ENCODE measurements at regions not wholly inside any gene's neighbourhood (a gene's known extent, or its start where the extent isn't known, plus 50 kb on each side); places are given as distances from the start of the nearest gene placed in this dataset.

DNA sequence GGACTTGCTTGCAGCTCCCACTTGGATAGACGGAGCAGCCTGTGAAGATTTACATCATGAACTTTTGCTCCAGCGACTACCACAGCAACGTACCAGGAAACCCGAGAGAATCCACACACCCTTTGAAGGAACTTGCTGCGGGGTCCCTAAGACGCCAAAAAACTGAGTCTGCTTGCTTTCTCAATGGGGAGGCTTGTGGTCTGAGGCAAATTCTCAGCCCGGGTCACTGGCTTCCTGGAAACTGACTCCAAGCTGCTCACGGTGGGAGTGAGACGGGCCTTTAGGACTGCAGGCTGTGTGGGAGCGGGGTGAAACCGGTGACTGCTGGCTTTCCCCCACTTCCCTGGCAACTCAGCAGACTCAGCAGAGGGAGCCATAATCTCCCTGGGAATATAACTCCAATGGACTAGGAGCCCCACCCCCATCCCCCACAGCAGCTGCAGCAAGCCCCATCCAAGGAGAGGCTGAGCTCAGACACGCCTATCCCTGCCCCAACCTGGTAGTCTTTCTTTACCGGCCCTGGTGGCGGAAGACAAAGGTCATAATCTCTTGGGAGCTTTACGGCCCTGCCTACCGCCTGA lies 466.0 kb downstream of the CAAP1 start:
- intact Hi-C loops (cut with DNase I; ENCODE audit: low total_unique reads): no loop called here
- DNase-seq (ENCODE audit: low spot score in 2 of 2): no peak
- 84 to 85% methylated on average over 15 to 16 of the region's 16 CpGs for WGBS, 2 donors
- no peak for TF ChIP-seq POLR2A (IDR thresholded peaks at IDR 0.05)
- TF ChIP-seq, protein P1, sequence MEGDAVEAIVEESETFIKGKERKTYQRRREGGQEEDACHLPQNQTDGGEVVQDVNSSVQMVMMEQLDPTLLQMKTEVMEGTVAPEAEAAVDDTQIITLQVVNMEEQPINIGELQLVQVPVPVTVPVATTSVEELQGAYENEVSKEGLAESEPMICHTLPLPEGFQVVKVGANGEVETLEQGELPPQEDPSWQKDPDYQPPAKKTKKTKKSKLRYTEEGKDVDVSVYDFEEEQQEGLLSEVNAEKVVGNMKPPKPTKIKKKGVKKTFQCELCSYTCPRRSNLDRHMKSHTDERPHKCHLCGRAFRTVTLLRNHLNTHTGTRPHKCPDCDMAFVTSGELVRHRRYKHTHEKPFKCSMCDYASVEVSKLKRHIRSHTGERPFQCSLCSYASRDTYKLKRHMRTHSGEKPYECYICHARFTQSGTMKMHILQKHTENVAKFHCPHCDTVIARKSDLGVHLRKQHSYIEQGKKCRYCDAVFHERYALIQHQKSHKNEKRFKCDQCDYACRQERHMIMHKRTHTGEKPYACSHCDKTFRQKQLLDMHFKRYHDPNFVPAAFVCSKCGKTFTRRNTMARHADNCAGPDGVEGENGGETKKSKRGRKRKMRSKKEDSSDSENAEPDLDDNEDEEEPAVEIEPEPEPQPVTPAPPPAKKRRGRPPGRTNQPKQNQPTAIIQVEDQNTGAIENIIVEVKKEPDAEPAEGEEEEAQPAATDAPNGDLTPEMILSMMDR (IDR thresholded peaks at IDR 0.05): no peak
- H3K4me3 ChIP-seq (ENCODE audit: low read depth, poor library complexity, severe bottlenecking): no peak overlapping the region

DNA sequence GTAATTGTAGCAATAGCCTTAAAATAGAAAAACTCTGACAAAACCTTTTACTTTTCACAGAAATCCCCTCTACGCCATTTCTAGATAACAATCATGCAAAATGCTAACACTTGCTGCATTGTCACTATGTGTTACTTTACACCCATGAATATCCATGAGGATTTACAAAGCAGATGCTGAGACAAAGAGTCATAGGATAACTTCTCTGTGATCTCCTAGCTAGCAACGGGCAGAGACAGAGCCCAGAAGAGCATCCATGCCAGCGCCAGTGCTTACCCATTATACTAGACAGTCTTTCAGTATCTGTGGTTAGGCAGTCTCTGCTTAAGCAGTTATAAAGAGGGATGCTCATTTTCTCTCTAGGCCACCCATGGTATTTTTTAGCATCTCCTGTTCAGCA lies 474.1 kb downstream of the CAAP1 start:
- H3K4me3 ChIP-seq (ENCODE audit: low read depth, poor library complexity, severe bottlenecking): no peak overlapping the region
- TF ChIP-seq, protein P1 (IDR thresholded peaks at IDR 0.05): no peak
- no peak for TF ChIP-seq POLR2A (IDR thresholded peaks at IDR 0.05)
- no peak for DNase-seq (ENCODE audit: low spot score in 2 of 2)
- 65 to 69% methylated on average over 3 of the region's 3 CpGs for WGBS, 2 donors
- intact Hi-C loops (cut with DNase I; ENCODE audit: low total_unique reads): no loop called here

DNA sequence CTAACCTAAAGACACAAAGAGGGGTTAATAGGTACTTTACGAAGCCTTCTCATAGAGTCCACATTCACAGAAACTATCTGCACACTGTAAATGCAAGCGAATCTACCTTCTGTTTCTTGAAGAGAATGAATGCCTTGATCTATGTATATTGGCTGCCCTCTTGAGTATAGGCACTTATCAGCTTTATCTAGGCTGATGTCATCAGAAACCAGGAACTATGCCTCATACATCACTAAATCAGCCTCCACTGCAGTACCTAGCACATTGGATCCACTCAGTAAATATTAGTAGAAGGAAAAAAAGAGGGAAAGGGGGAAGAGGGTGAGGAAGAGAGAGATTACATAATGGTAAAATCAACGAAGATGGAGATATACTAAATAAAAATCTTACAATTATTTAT lies 477.1 kb downstream of the CAAP1 start:
- 77% methylated on average over 3 of the region's 3 CpGs for WGBS, 2 donors
- no peak overlapping the region for H3K4me3 ChIP-seq (ENCODE audit: low read depth, poor library complexity, severe bottlenecking)
- intact Hi-C loops (cut with DNase I; ENCODE audit: low total_unique reads): no loop called here
- DNase-seq (ENCODE audit: low spot score in 2 of 2): no peak
- TF ChIP-seq, protein P1 (IDR thresholded peaks at IDR 0.05): no peak
- no peak for TF ChIP-seq POLR2A (IDR thresholded peaks at IDR 0.05)

DNA sequence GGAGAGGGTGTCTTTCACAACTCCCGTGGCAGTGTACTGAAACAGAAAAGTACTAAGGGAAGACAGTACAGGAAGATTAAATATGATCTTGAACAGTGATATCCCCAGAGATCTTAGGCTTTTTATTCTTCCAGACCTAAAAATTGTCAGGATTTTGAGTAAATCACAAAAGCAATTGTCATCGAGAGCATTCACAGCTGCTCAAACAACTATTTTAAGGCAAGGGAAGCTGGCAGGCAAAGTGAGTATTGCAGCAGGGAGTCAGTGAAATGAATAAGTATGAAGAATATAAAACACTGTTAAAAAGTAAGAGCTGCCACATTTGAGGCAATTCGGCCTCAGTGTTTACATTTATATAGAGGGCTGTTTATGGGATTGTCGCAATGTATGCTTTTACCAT lies 479.0 kb downstream of the CAAP1 start:
- no peak overlapping the region for H3K4me3 ChIP-seq (ENCODE audit: low read depth, poor library complexity, severe bottlenecking)
- no peak for TF ChIP-seq POLR2A (IDR thresholded peaks at IDR 0.05)
- TF ChIP-seq, protein P1 (IDR thresholded peaks at IDR 0.05): no peak
- intact Hi-C loops (cut with DNase I; ENCODE audit: low total_unique reads): no loop called here
- 67 to 69% methylated on average over 4 of the region's 4 CpGs for WGBS, 2 donors
- DNase-seq (ENCODE audit: low spot score in 2 of 2): no peak

DNA sequence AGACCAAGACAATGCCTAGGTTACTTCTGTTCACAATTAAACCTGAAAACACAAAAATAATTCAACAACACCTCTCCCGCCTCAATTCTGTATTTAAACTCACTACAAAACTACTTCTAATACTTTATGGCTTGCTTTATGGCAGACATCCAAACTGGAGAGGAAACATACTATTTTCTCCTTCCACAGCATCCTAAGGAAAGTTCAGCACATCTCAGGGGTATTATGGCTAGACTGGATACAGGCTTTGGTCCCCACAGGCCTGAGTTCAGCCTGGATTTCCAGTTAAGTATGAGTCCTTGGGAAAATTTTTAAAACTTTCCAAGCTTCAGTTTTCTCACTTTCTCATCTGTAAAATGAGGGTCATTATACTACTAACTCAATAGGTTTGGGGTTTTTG lies 480.2 kb downstream of the CAAP1 start:
- 84 to 90% methylated on average over 1 of the region's 1 CpG for WGBS, 2 donors
- DNase-seq (ENCODE audit: low spot score in 2 of 2): no peak
- no peak overlapping the region for H3K4me3 ChIP-seq (ENCODE audit: low read depth, poor library complexity, severe bottlenecking)
- TF ChIP-seq, protein P1 (IDR thresholded peaks at IDR 0.05): no peak
- no peak for TF ChIP-seq POLR2A (IDR thresholded peaks at IDR 0.05)
- intact Hi-C loops (cut with DNase I; ENCODE audit: low total_unique reads): no loop called here

DNA sequence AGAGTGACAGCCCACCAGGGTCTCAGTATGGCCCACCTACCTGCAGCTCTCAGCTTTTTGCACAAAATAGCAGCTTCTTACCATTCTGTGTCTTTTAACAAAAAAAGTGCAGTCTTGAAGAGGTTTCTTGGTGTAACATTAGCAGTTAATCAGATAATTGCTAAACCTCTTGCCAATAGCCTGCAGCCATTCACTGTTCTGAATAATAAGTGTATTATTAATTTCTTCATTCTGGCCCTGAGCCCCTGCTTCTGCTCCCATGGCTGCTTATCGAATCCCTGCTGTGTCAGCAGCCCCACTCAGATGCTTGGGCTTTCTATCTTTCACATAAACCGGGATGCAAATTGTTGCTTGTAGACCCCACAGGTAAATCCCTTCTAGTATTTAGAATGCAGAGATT lies 485.9 kb downstream of the CAAP1 start:
- no peak for DNase-seq (ENCODE audit: low spot score in 2 of 2)
- TF ChIP-seq, protein P1 (IDR thresholded peaks at IDR 0.05): no peak
- no peak for TF ChIP-seq POLR2A (IDR thresholded peaks at IDR 0.05)
- no peak overlapping the region for H3K4me3 ChIP-seq (ENCODE audit: low read depth, poor library complexity, severe bottlenecking)
- WGBS, 2 donors: 48 to 53% methylated on average over 2 of the region's 2 CpGs
- intact Hi-C loops (cut with DNase I; ENCODE audit: low total_unique reads): no loop called here

All from lower leg skin (tissue), 4 donors.